Heart left ventricle (tissue), 16 donors: ENCODE measurements at regions not wholly inside any gene's neighbourhood (a gene's known extent, or its start where the extent isn't known, plus 50 kb on each side); places are given as distances from the start of the nearest gene placed in this dataset.

Source experiments
- ATAC-seq, 4 donors: fragments of 200-7000 bp; cut with Tn5 transposase; one replicate each; pipeline ENCODE4 v1.9.1; 2020 to 2022; ENCODE audit warnings: moderate library complexity in 4 of 4, mild to moderate bottlenecking in 3 of 4, moderate number of reproducible peaks in 1 of 4
- DNase-seq, 5 donors: peaks; one replicate each; pipeline ENCODE4 v3.0.0-alpha.2; 2020
- H3K27ac ChIP-seq, 12 donors: fragments of 200-600 bp; sonication (generic) in 4 of 12; one replicate each; pipeline versions ENCODE4 v1.5.0 to v1.8.0; 2016 to 2022; ENCODE audit warnings: mild to moderate bottlenecking in 2 of 12
- H3K27me3 ChIP-seq, 9 donors: fragments of 200-600 bp; sonication (generic) in 2 of 9; one replicate each; pipeline versions ENCODE4 v1.5.1 to v1.8.0; 2016 to 2022; ENCODE audit warnings: mild to moderate bottlenecking in 3 of 9
- H3K36me3 ChIP-seq, 9 donors: fragments of 200-600 bp; sonication (generic) in 2 of 9; one replicate each; pipeline versions ENCODE4 v1.5.0 to v1.8.0; 2018 to 2022; ENCODE audit warnings: mild to moderate bottlenecking in 2 of 9
- H3K4me1 ChIP-seq, 12 donors: fragments of 200-600 bp; sonication (generic) in 4 of 12; one replicate each; pipeline versions ENCODE4 v1.5.0 to v1.8.0; 2016 to 2022; ENCODE audit warnings: mild to moderate bottlenecking in 3 of 12
- H3K4me3 ChIP-seq, 12 donors: fragments of 200-600 bp; sonication (generic) in 4 of 12; one replicate each; pipeline versions ENCODE4 v1.5.0 to v1.8.0; 2017 to 2022; ENCODE audit warnings: mild to moderate bottlenecking in 9 of 12, moderate library complexity in 4 of 12
- H3K9me3 ChIP-seq, 12 donors: fragments of 200-600 bp; sonication (generic) in 4 of 12; one replicate each; pipeline versions ENCODE4 v1.5.0 to v1.8.0; 2016 to 2022; ENCODE audit warnings: mild to moderate bottlenecking in 1 of 12
- POLR2A ChIP-seq, 2 donors: fragments of 450-650 bp; IDR thresholded peaks; one replicate each; pipeline ENCODE4 v1.6.1; 2017; ENCODE audit warnings: antibody characterized with exemption in 2 of 2, mild to moderate bottlenecking in 2 of 2, moderate library complexity in 2 of 2
- WGBS, 4 donors: extraction: QIAGEN DNeasy Blood & Tissue Kit in 2 of 4; methylation state at CpG; one replicate each; pipeline versions ENCODE4 v1.1.5 to v1.1.7; 2013 to 2018; 5-methylcytosine and 5-hydroxymethylcytosine counted together
- intact Hi-C, 10 donors: fragments of 100-400 bp; cut with DNase I; formaldehyde crosslinking; loops; one replicate each; pipeline versions ENCODE4 v1.11.1 to v1.14.2; 2022
- TF ChIP-seq, protein P1 (sequence below), 12 donors: fragments of 200-600 bp; sonication (generic) in 4 of 12; IDR thresholded peaks; one replicate each; pipeline versions ENCODE4 v1.5.0 to v1.8.0; 2018 to 2022; ENCODE audit warnings: antibody characterized with exemption in 12 of 12, mild to moderate bottlenecking in 5 of 12
- donor health status: ischemic (EF 13 %, LVEDD 7.1; RV severe dilation, severe dysfunction).
- donor health status: healthy with polysubstance abuse.
- donor health status: DM: no; HTN: yes; CAD: no.
- donor health status: DM: no; HTN: no; CAD: no.
- donor health status: ischemic (EF 25% LVEDD 6.9; RV normal size, moderate dysfunction).
- donor health status: ischemic (EF 25% LVEDD 5.7; RV mildly dilated, moderate dysfunction).
- donor health status: healthy.
- donor health status: DM: yes; HTN: yes; CAD: no.
- donor health status: ischemic (EF 35%, LVEDD 5.7; RV mildly dilated, moderate dysfunction).
- donor health status: nonischemic (EF 11% LVEDD 7.7; RV severe dilation, severe dysfunction).
- donor health status: DM: yes; HTN: yes; CAD: no.
- donor health status: PGD.
- donor health status: ischemic (EF 29% LVEDD 5.4; RV normal size, mild dysfunction).
- donor health status: nonischemic (EF 23%, LVEDD 6.1; RV moderate dilation, normal function).

- peaks cover 0 to 18% (median 0%) of the 10 kb centered on the region in 9 donors for H3K27me3 ChIP-seq
- DNase-seq (no peak), ATAC-seq (no peak)
- H3K4me3 ChIP-seq: no peak overlapping the region
- H3K4me1 ChIP-seq: peaks cover 0 to 8% (median 0%) of the 10 kb centered on the region in 12 donors
- intact Hi-C loops: no loop called here
- TF ChIP-seq POLR2A (IDR thresholded peaks at IDR 0.05): no peak
- TF ChIP-seq, protein P1, sequence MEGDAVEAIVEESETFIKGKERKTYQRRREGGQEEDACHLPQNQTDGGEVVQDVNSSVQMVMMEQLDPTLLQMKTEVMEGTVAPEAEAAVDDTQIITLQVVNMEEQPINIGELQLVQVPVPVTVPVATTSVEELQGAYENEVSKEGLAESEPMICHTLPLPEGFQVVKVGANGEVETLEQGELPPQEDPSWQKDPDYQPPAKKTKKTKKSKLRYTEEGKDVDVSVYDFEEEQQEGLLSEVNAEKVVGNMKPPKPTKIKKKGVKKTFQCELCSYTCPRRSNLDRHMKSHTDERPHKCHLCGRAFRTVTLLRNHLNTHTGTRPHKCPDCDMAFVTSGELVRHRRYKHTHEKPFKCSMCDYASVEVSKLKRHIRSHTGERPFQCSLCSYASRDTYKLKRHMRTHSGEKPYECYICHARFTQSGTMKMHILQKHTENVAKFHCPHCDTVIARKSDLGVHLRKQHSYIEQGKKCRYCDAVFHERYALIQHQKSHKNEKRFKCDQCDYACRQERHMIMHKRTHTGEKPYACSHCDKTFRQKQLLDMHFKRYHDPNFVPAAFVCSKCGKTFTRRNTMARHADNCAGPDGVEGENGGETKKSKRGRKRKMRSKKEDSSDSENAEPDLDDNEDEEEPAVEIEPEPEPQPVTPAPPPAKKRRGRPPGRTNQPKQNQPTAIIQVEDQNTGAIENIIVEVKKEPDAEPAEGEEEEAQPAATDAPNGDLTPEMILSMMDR (IDR thresholded peaks at IDR 0.05): no peak
- peaks cover 0 to 6% (median 0%) of the 10 kb centered on the region in 12 donors for H3K9me3 ChIP-seq
- WGBS, 4 donors: 82 to 84% (median 83%) methylated on average over 13 of the region's 13 CpGs
- no peaks in the 10 kb centered on the region for H3K36me3 ChIP-seq
- H3K27ac ChIP-seq: no peak overlapping the region
Measured at GRCh38 chr20:58592076-58592695, 58.9 kb upstream of the STX16 start.

DNA sequence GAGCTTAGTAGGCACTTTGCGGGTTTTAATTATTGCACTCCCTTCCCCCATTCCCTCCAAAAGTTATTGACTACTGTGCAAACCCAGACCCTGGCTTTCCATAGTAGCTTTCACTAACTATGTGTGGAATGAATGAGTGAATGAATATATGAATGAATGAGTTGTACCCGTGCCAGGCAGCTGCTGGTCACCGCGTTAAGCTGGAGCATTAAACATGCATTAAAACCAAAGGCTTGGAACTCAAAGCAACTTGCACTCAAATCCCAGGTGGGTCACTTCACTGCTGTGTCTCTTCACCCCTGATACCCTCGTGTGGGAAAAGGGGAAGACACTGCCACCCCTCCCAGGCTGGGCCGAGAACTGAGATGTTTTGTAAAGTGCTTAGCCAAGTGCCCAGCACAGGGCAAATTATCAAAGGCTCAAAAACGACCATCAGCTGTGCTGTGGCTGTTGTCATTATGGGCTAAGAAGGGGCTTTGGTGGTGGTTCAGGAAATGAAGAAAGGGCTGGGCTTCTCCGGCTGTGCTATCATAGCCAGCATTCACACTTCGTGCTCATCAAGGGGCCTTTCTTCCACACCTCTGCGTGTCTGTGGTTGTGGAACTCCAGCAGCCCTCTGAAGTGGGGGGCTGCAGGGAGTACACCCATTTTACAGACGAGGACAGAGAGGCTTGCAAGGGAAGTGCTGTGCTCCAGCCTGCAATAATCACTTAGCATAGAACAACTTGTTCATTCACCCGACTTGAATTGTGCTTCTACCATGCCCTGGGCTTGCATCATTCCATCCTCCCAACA lies 60.2 kb upstream of the STX16 start:
- Histone ChIP-seq H3K9me3 (peaks cover 0 to 2% (median 0%) of the 10 kb centered on the region in 12 donors), H3K4me3 (no peak overlapping the region), H3K27ac (no peak overlapping the region), H3K36me3 (no peaks in the 10 kb centered on the region), H3K27me3 (peaks cover 0 to 21% (median 0%) of the 10 kb centered on the region in 9 donors), H3K4me1 (no peaks in the 10 kb centered on the region)
- ATAC-seq (no peak), DNase-seq (no peak)
- WGBS, 4 donors: 62 to 67% (median 65%) methylated on average over 11 to 12 of the region's 12 CpGs
- intact Hi-C loops: no loop called here
- TF ChIP-seq, protein P1 (IDR thresholded peaks at IDR 0.05): no peak
- no peak for TF ChIP-seq POLR2A (IDR thresholded peaks at IDR 0.05)

- Histone ChIP-seq H3K4me3 (no peak overlapping the region), H3K9me3 (peaks cover 0 to 2% (median 0%) of the 10 kb centered on the region in 12 donors), H3K4me1 (peaks cover 0 to 5% (median 0%) of the 10 kb centered on the region in 12 donors), H3K27ac (no peak overlapping the region), H3K27me3 (peaks cover 0 to 23% (median 0%) of the 10 kb centered on the region in 9 donors), H3K36me3 (no peaks in the 10 kb centered on the region)
- ATAC-seq (no peak), DNase-seq (no peak)
- intact Hi-C loops: no loop called here
- 83 to 87% (median 85%) methylated on average over 9 of the region's 9 CpGs for WGBS, 4 donors
- no peak for TF ChIP-seq POLR2A (IDR thresholded peaks at IDR 0.05)
- TF ChIP-seq, protein P1 (IDR thresholded peaks at IDR 0.05): no peak
Measured at GRCh38 chr20:58587467-58587866, 63.6 kb upstream of the STX16 start.

DNA sequence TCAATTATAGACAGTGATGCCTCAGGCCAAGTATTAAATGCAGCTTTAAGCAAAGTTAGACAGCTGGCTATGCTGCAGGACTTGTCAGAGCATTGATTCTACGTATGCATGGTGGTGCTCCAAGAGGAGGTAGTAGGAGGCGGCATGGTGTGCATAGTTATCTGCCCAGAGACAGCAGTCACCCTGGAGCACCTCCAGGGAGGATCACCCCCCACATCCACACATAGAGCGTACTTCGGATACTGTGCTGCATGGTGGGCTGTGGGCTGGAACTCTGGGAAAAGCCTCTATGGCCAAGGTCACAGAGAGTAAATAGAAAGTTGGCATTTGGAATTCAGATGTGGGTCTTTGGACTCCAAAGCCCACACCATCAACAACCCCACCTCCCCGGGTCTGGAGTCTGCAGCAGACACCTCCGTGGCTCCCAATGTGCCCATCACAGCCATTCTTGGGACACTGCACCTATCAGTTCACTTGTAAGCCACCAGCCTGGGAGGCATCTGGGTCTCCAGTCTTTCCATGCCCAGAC lies 64.5 kb upstream of the STX16 start:
- H3K27me3 ChIP-seq: peaks cover 0 to 24% (median 0%) of the 10 kb centered on the region in 9 donors
- DNase-seq: no peak

More for the DNA sequence above, 64.5 kb upstream of the STX16 start:
- H3K4me3 ChIP-seq: no peak overlapping the region
- no peak overlapping the region for H3K27ac ChIP-seq
- TF ChIP-seq POLR2A (IDR thresholded peaks at IDR 0.05): no peak
- TF ChIP-seq, protein P1 (IDR thresholded peaks at IDR 0.05): no peak
- no peak for ATAC-seq
- peaks cover 0 to 5% (median 0%) of the 10 kb centered on the region in 12 donors for H3K4me1 ChIP-seq
- no peaks in the 10 kb centered on the region for H3K36me3 ChIP-seq
- WGBS, 4 donors: 92 to 94% (median 93%) methylated on average over 6 of the region's 6 CpGs
- intact Hi-C loops: no loop called here
- peaks cover 0 to 2% (median 0%) of the 10 kb centered on the region in 12 donors for H3K9me3 ChIP-seq
